ENCODE measurements at regions not wholly inside any gene's neighbourhood (a gene's known extent, or its start where the extent isn't known, plus 50 kb on each side); places are given as distances from the start of the nearest gene placed in this dataset.

GRCh38 chr10:121025731-121026130 lies 174.6 kb downstream of the WDR11 start:
- TF ChIP-seq SP1 (IDR thresholded peaks at IDR 0.05) (no peak), NFRKB (IDR thresholded peaks at IDR 0.05) (no peak), ARNT (IDR thresholded peaks at IDR 0.05) (no peak), BHLHE40 (IDR thresholded peaks at IDR 0.05; ENCODE audit: borderline replicate concordance) (no peak), PKNOX1 (IDR thresholded peaks at IDR 0.05) (no peak), TARDBP (IDR thresholded peaks at IDR 0.05) (no peak), ZNF384 (IDR thresholded peaks at IDR 0.05) (no peak)

Data from HEK293T (cell line).